K562 (cell line): ENCODE measurements at regions not wholly inside any gene's neighbourhood (a gene's known extent, or its start where the extent isn't known, plus 50 kb on each side); places are given as distances from the start of the nearest gene placed in this dataset.

ENCODE experiments used
- ATAC-seq: fragments of 200-7000 bp; cut with Tn5 transposase; 3 replicates; pipeline ENCODE4 v1.9.1; 2020; ENCODE audit warnings: moderate library complexity
- BruUV-seq: library from RNA; stranded (reverse); fragments of 400-500 nt; replicated peaks from 2 replicates; lab custom pipeline; 2021; lab: Mats Ljungman, UMichigan
- CTCF ChIA-PET: fragments of 300-600 bp; formaldehyde crosslinking; extraction: SDS; loops from one replicate; lab custom pipeline; 2021; ENCODE audit warnings: low intra/inter-chr PET ratio; lab: Yijun Ruan, JAX
- POLR2A ChIA-PET: fragments of 300-600, 350-650 bp; sonication (Branson Sonifier 250); formaldehyde crosslinking; extraction: SDS; loops from one replicate; lab custom pipeline; 2021; ENCODE audit warnings: antibody characterized with exemption, inconsistent platforms; lab: Yijun Ruan, JAX
- DNase-seq, 4 experiments: peaks; one replicate each; pipeline versions ENCODE4 v3.0.0 to v3.0.0-alpha.2; 2011 to 2018; ENCODE audit warnings: low spot score in 3 of 4, mixed read lengths in 3 of 4; ENCODE audit errors: extremely low read depth in 1 of 4
- FAIRE-seq: peaks from 2 replicates; lab custom pipeline; 2011; peaks lifted over from hg19 to GRCh38; lab: Jason Lieb, UNC
- H2AFZ ChIP-seq: 2 replicates; pipeline ENCODE4 v1.6.0; 2011; ENCODE audit warnings: low read depth, low read length, control low read depth, inconsistent platforms
- H3K27ac ChIP-seq: fragments of 200-600 bp; 3 replicates; pipeline ENCODE4 v1.8.0; 2011; ENCODE audit warnings: low read depth, mild to moderate bottlenecking, control low read depth, inconsistent platforms, low read length, moderate library complexity, mixed read lengths; ENCODE audit errors: extremely low read depth
- H3K27me3 ChIP-seq, 2 experiments: fragments of 300-600 bp in 1 of 2; 2 replicates in 1 of 2; 3 replicates in 1 of 2; pipeline versions ENCODE4 v1.6.0 to v1.8.0; 2011; ENCODE audit warnings: inconsistent platforms in 2 of 2, low read length in 2 of 2, mild to moderate bottlenecking in 1 of 2, mixed read lengths in 1 of 2, moderate library complexity in 1 of 2; ENCODE audit not compliant: control insufficient read depth in 2 of 2, insufficient read depth in 2 of 2
- H3K36me3 ChIP-seq: fragments of 300-600 bp; 3 replicates; pipeline ENCODE4 v1.8.0; 2011; ENCODE audit warnings: mild to moderate bottlenecking, low read length, inconsistent platforms; ENCODE audit not compliant: control insufficient read depth, insufficient read depth
- H3K4me1 ChIP-seq, 2 experiments: fragments of 200-600 bp in 1 of 2; replicated peaks in 1 of 2; 2 replicates in 1 of 2; 3 replicates in 1 of 2; pipeline versions ENCODE4 v1.5.1 to v1.8.0; 2011; ENCODE audit warnings: inconsistent platforms in 2 of 2, low read length in 2 of 2, mild to moderate bottlenecking in 1 of 2, mixed read lengths in 1 of 2, moderate library complexity in 1 of 2; ENCODE audit not compliant: control insufficient read depth in 2 of 2, insufficient read depth in 2 of 2
- H3K4me2 ChIP-seq: 2 replicates; pipeline ENCODE4 v1.6.1; 2011; ENCODE audit warnings: low read length, control low read depth, inconsistent platforms, mixed read lengths; ENCODE audit not compliant: insufficient read depth
- H3K4me3 ChIP-seq: fragments of 200-600 bp; sonication (generic), shearing (Covaris generic); 2 replicates; pipeline ENCODE4 v1.5.1; 2016; ENCODE audit warnings: control low read depth, inconsistent platforms
- H3K79me2 ChIP-seq: fragments of 200-600 bp; 3 replicates; pipeline ENCODE4 v1.8.0; 2011; ENCODE audit warnings: low read length, inconsistent platforms; ENCODE audit not compliant: control insufficient read depth, insufficient read depth
- H3K9ac ChIP-seq, 2 experiments: 2 replicates each; pipeline versions ENCODE4 v1.6.0 to v1.6.1; 2011; ENCODE audit warnings: low read depth in 2 of 2, low read length in 2 of 2, control low read depth in 1 of 2, inconsistent platforms in 1 of 2, mild to moderate bottlenecking in 1 of 2, mixed read lengths in 1 of 2; ENCODE audit not compliant: insufficient read depth in 1 of 2
- H3K9me1 ChIP-seq: one replicate; pipeline ENCODE4 v1.6.0; 2011; ENCODE audit warnings: inconsistent platforms, mild to moderate bottlenecking, low read length, moderate library complexity; ENCODE audit not compliant: control insufficient read depth, insufficient read depth
- H3K9me3 ChIP-seq: replicated peaks from 2 replicates; pipeline ENCODE4 v1.5.1; 2011; ENCODE audit warnings: low read depth, low read length, inconsistent platforms; ENCODE audit not compliant: control insufficient read depth, insufficient read depth
- H4K20me1 ChIP-seq: replicated peaks from 2 replicates; pipeline ENCODE4 v1.6.1; 2011; ENCODE audit warnings: low read length, inconsistent platforms, mixed read lengths; ENCODE audit not compliant: control insufficient read depth, insufficient read depth
- FOXA3 ChIP-seq, 2 experiments: fragments of 450-650 bp in 1 of 2; sonication (generic) in 1 of 2; formaldehyde crosslinking; IDR thresholded peaks in 1 of 2; conservative IDR thresholded peaks in 1 of 2; 2 replicates each; pipeline versions ENCODE4 v1.4.0 to v1.8.0; 2020 to 2022; ENCODE audit warnings: mild to moderate bottlenecking in 2 of 2, missing genetic modification reagents in 1 of 2
- PBX2 ChIP-seq, 2 experiments: IDR thresholded peaks in 1 of 2; conservative IDR thresholded peaks in 1 of 2; 2 replicates each; pipeline ENCODE4 v1.6.1; 2016; ENCODE audit warnings: low read depth in 2 of 2, mild to moderate bottlenecking in 1 of 2, missing compliant biosample characterization in 1 of 2, missing genetic modification characterization in 1 of 2, moderate library complexity in 1 of 2
- SMAD3 ChIP-seq: fragments of 450-650 bp; formaldehyde crosslinking; conservative IDR thresholded peaks from 2 replicates; pipeline ENCODE4 v1.4.0; 2020; ENCODE audit warnings: mild to moderate bottlenecking
- WGBS: fragments of 100-300 bp; shearing (Covaris generic); methylation state at CpG from one replicate; pipeline ENCODE4 v1.1.6; 2016; ENCODE audit warnings: low coverage, mixed read lengths; ENCODE audit not compliant: insufficient coverage; ENCODE audit errors: missing lambda C conversion rate; 5-methylcytosine and 5-hydroxymethylcytosine counted together
- in situ Hi-C: fragments of 300-500 bp; cut with MboI; formaldehyde crosslinking; loops from 4 replicates; pipeline ENCODE4 v1.15.0; 2018; ENCODE audit warnings: inconsistent platforms, mixed read lengths
- intact Hi-C: fragments of 100-400 bp; cut with micrococcal nuclease; formaldehyde crosslinking; loops from 2 replicates; pipeline ENCODE4 v1.14.2; 2022

GRCh38 chr3:194277104-194277785 lies 73.9 kb downstream of the CPN2 start:
- no peaks in the 10 kb centered on the region for H3K27me3 ChIP-seq
- H4K20me1 ChIP-seq, result no peaks in the 10 kb centered on the region
- H3K9me3 ChIP-seq, result no peaks in the 10 kb centered on the region
- H2AFZ ChIP-seq, result no peak overlapping the region
- no TSS peak for BruUV-seq
- no peak overlapping the region for H3K4me3 ChIP-seq
- no peak for DNase-seq
- in situ Hi-C loops, result no loop called here
- H3K27ac ChIP-seq, result no peak overlapping the region
- ATAC-seq, result no peak
- H3K79me2 ChIP-seq, result no peaks in the 10 kb centered on the region
- TF ChIP-seq SMAD3, result no peak
- no peak for TF ChIP-seq PBX2 (CRISPR knock-in tag; IDR thresholded peaks at IDR 0.05; ENCODE audit: low read depth)
- TF ChIP-seq PBX2 (tag; conservative IDR thresholded peaks at IDR 0.05; ENCODE audit: low read depth), result 0 out of 2 replicates have a peak, but pooled peaks have one; percentile 9
- no peak for TF ChIP-seq FOXA3 (CRISPR knock-in tag; conservative IDR thresholded peaks at IDR 0.05 in 1 of 2, IDR thresholded peaks at IDR 0.05 in 1 of 2)
- TF ChIP-seq, all 486 proteins: peak for 1
- Histone ChIP-seq H3K4me1 (peaks cover 2 to 18% of the 10 kb centered on the region in 2 experiments; a peak in 3 of 5 replicates), H3K9ac (peak overlapping the region in 1 of 2 experiments; percentile 86; a peak in 2 of 4 replicates), H3K4me2 (no peak overlapping the region), H3K36me3 (no peaks in the 10 kb centered on the region), H3K9me1 (peaks cover 4% of the 10 kb centered on the region)
- intact Hi-C loops, result no loop called here
- WGBS, result 82% methylated on average over 11 of the region's 16 CpGs
- ChIA-PET CTCF (no interaction called here), POLR2A (interaction anchor here (0.6 to 0.9 kb wide), 2 partner anchors 149 to 496 kb away, joined by 3 read pairs; no protein-coding TSS in a partner anchor)
- FAIRE-seq, result no peak
